ENCODE measurements at regions not wholly inside any gene's neighbourhood (a gene's known extent, or its start where the extent isn't known, plus 50 kb on each side); places are given as distances from the start of the nearest gene placed in this dataset.

- TF ChIP-seq ZNF580 (tag by site-specific recombination; IDR thresholded peaks at IDR 0.05) (no peak), ZNF692 (tag by site-specific recombination; IDR thresholded peaks at IDR 0.05) (no peak), OVOL3 (tag by site-specific recombination; IDR thresholded peaks at IDR 0.05) (no peak), ZNF555 (tag by site-specific recombination; conservative IDR thresholded peaks at IDR 0.05) (no peak), ZNF707 (tag by site-specific recombination; IDR thresholded peaks at IDR 0.05) (no peak), CTCF (tag by site-specific recombination; IDR thresholded peaks at IDR 0.05) (no peak)
Observed at GRCh38 chr2:216279459-216279858, 92.8 kb downstream of the MARCHF4 start.
